Fibroblast of villous mesenchyme (primary cell): ENCODE measurements at regions not wholly inside any gene's neighbourhood (a gene's known extent, or its start where the extent isn't known, plus 50 kb on each side); places are given as distances from the start of the nearest gene placed in this dataset.

ENCODE experiments used
- DNase-seq: peaks from one replicate; pipeline ENCODE4 v3.0.0-alpha.2; 2010; ENCODE audit warnings: low read depth
- H3K4me3 ChIP-seq: 2 replicates; pipeline ENCODE4 v1.5.1; 2011; ENCODE audit warnings: low read depth, mild to moderate bottlenecking, low read length
- TF ChIP-seq, protein P1 (sequence below): IDR thresholded peaks from 2 replicates; pipeline ENCODE4 v1.5.1; 2012; ENCODE audit warnings: low read depth, mild to moderate bottlenecking, low read length; ENCODE audit not compliant: insufficient read depth

GRCh38 chr1:175877939-175878737 lies 134.7 kb upstream of the TNR start:
- DNase-seq: no peak
- TF ChIP-seq, protein P1, sequence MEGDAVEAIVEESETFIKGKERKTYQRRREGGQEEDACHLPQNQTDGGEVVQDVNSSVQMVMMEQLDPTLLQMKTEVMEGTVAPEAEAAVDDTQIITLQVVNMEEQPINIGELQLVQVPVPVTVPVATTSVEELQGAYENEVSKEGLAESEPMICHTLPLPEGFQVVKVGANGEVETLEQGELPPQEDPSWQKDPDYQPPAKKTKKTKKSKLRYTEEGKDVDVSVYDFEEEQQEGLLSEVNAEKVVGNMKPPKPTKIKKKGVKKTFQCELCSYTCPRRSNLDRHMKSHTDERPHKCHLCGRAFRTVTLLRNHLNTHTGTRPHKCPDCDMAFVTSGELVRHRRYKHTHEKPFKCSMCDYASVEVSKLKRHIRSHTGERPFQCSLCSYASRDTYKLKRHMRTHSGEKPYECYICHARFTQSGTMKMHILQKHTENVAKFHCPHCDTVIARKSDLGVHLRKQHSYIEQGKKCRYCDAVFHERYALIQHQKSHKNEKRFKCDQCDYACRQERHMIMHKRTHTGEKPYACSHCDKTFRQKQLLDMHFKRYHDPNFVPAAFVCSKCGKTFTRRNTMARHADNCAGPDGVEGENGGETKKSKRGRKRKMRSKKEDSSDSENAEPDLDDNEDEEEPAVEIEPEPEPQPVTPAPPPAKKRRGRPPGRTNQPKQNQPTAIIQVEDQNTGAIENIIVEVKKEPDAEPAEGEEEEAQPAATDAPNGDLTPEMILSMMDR: no peak
- no peak overlapping the region for H3K4me3 ChIP-seq

GRCh38 chr1:175875556-175875955 lies 132.2 kb upstream of the TNR start:
- TF ChIP-seq, protein P1: no peak
- no peak overlapping the region for H3K4me3 ChIP-seq
- DNase-seq: no peak

GRCh38 chr1:175874081-175874480 lies 130.7 kb upstream of the TNR start:
- DNase-seq: no peak
- no peak overlapping the region for H3K4me3 ChIP-seq
- TF ChIP-seq, protein P1: no peak

DNA sequence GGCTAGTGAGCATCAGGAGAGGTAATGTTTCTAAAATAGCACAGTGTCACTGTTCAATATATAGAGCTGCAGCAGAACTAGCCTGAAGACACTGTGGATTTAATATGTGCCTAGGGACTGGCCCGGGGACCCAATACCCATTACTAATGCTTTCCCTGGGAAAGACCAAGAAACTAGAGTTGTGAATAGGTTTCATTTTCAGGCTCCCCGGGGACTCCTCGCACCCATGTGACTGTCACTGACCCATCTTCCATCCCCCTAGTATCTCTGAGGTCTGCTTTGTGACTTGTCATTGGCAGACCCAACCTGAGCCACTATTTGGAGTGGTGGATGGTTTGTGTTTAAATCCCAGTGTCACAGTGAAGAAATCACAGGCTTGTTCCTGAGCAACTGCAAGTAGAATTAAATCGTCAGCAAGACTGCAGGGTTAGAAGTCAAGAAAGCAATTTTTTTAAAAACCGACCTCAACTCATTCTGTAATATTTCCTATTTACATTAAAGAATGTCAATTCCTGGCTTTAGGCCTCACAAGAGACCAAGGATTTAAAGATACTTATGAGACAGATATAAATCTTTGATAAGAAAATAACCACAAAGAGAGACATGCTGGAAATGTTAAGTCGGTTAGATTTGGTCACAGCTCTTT lies 130.0 kb upstream of the TNR start:
- TF ChIP-seq, protein P1: no peak
- peak; percentile 69 for DNase-seq
- H3K4me3 ChIP-seq: no peak overlapping the region

DNA sequence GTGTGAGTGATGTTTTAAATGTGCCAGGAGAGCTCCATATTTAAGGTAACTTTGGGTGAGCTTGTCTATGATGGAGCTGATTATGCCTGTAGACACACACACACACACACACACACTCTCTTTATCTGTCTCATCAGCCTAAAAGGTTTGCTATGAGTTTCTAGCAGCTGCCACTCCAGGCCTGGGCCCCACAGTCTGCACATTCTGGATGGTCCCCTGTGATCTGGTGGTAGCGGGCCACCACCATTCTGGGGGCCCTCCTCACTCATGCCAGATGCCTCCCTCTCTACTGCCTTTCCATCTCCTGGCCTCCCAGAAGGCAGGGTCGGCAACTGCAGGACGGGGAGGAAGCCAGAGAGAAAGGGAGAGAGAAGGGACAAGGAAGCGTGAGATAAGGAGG lies 129.2 kb upstream of the TNR start:
- TF ChIP-seq, protein P1: no peak
- no peak for DNase-seq

DNA sequence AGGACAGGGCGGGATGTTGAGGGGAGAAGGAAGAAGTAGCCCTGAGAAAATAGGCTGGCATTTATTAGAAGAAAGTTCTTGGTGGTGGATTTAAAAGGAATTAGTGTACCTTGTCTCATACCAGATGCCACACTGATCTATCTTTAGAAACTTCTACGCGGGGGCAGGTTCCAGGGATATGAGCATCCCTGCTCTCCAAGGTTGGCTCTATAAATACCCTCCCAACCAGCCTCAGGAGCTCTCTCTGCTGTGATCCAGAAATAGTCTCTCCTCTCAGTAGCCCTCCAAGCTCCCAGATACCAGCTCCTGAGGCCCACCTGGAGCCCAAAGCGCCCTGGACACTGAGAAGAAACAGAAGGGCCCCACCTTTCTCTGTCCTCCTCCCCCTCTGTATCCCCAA lies 128.3 kb upstream of the TNR start:
- TF ChIP-seq, protein P1: no peak

More for the DNA sequence above, 129.2 kb upstream of the TNR start:
- H3K4me3 ChIP-seq: no peak overlapping the region

More for the DNA sequence above, 128.3 kb upstream of the TNR start:
- H3K4me3 ChIP-seq: no peak overlapping the region
- DNase-seq: no peak
